ENCODE measurements at regions not wholly inside any gene's neighbourhood (a gene's known extent, or its start where the extent isn't known, plus 50 kb on each side); places are given as distances from the start of the nearest gene placed in this dataset.

DNA sequence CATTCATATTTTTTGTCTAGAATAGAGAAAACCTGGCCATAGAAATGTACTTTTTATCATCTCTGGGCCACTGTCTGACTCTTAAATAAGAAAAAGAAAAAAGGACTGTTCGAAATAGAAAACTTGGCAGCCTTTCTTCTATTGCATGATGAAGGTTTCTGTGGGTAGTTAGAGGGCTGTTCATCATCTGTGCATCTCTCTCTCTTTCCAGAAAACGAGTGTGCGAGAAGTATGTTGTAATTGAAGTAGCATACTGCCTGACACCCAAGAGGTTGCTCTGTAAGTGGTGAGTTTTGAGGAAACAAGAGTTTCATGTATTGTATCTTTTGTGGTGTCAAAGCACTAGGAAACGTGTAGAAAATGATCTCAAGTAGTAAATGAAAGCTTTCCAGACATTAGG lies 343.2 kb upstream of the TMEM229A start:
- H3K27me3 ChIP-seq (ENCODE audit: control insufficient read depth in 1 of 2, insufficient read depth in 2 of 2, low read length in 2 of 2): no peaks in the 10 kb centered on the region

DNA sequence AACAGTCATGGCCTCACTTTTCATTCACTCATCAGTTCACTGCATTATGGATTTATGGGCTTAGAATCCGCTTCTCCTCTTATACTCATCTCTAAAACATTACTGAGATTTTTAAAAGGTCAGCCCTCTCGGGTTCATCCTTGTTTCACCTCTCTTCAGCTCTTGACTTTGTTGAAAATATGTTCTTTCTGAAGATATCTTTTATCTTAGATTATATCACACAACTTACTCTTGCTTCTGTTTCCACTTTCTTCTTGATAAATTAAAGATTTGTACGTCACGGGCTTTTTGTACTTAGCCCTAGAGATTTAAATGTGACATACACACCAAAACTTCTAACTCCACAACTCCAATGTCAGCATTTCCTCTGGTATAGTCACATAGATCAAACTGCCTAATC lies 342.5 kb upstream of the TMEM229A start:
- no TSS peak for BruUV-seq (replicated peaks)
- Histone ChIP-seq H3K27me3 (ENCODE audit: control insufficient read depth in 1 of 2, insufficient read depth in 2 of 2, low read length in 2 of 2) (no peaks in the 10 kb centered on the region), H3K9ac (ENCODE audit: insufficient read depth, low read depth, low read length) (no peak overlapping the region), H3K27ac (ENCODE audit: extremely low read length, insufficient read depth, low read length) (no peak overlapping the region), H3K9me3 (ENCODE audit: low read length) (no peaks in the 10 kb centered on the region), H3K4me1 (ENCODE audit: insufficient read depth, low read length) (no peaks in the 10 kb centered on the region), H3K79me2 (ENCODE audit: insufficient read depth, low read length) (no peaks in the 10 kb centered on the region), H4K20me1 (ENCODE audit: insufficient read depth, low read length) (no peaks in the 10 kb centered on the region), H2AFZ (ENCODE audit: low read length) (no peak overlapping the region), H3K4me3 (replicated peaks in 1 of 3; ENCODE audit: insufficient read depth in 1 of 3, low read depth in 2 of 3, low read length in 3 of 3) (no peak overlapping the region), H3K4me2 (ENCODE audit: low read depth, low read length) (no peak overlapping the region), H3K36me3 (replicated peaks in 1 of 2; ENCODE audit: control insufficient read depth in 1 of 2, insufficient read depth in 2 of 2, low read length in 2 of 2) (no peaks in the 10 kb centered on the region)
- CTCF ChIA-PET (ENCODE audit: low intra/inter-chr PET ratio, low total read pairs): no interaction called here
- TF ChIP-seq SCMH1 (CRISPR knock-in tag; IDR thresholded peaks at IDR 0.05; ENCODE audit: borderline replicate concordance) (no peak), HMG20B (CRISPR knock-in tag; conservative IDR thresholded peaks at IDR 0.05) (no peak), ZNF790 (CRISPR knock-in tag; IDR thresholded peaks at IDR 0.05; ENCODE audit: borderline replicate concordance) (no peak), MIER2 (CRISPR knock-in tag; IDR thresholded peaks at IDR 0.05) (no peak), ZSCAN20 (CRISPR knock-in tag; IDR thresholded peaks at IDR 0.05; ENCODE audit: borderline replicate concordance) (no peak), JARID2 (CRISPR knock-in tag; IDR thresholded peaks at IDR 0.05; ENCODE audit: insufficient replicate concordance) (no peak)
- no peak for ATAC-seq
- no peak for DNase-seq (ENCODE audit: low spot score)
- intact Hi-C loops (cut with micrococcal nuclease; ENCODE audit: unreplicated experiment) (no loop called here), in situ Hi-C loops (cut with HindIII; ENCODE audit: extremely low pct_ligation_motif_present, low pct_unique_long_range_greater_than_20kb) (no loop called here)
- 2% methylated on average over 4 of the region's 4 CpGs for WGBS (ENCODE audit: low lambda C conversion rate)
- POLR2A ChIA-PET: no interaction called here
- FAIRE-seq: no peak

More for the DNA sequence above, 343.2 kb upstream of the TMEM229A start:
- DNase-seq (ENCODE audit: low spot score): no peak
- Histone ChIP-seq H3K36me3 (replicated peaks in 1 of 2; ENCODE audit: control insufficient read depth in 1 of 2, insufficient read depth in 2 of 2, low read length in 2 of 2) (no peaks in the 10 kb centered on the region), H4K20me1 (ENCODE audit: insufficient read depth, low read length) (no peaks in the 10 kb centered on the region), H3K79me2 (ENCODE audit: insufficient read depth, low read length) (no peaks in the 10 kb centered on the region), H2AFZ (ENCODE audit: low read length) (no peak overlapping the region), H3K4me3 (replicated peaks in 1 of 3; ENCODE audit: insufficient read depth in 1 of 3, low read depth in 2 of 3, low read length in 3 of 3) (no peak overlapping the region), H3K4me1 (ENCODE audit: insufficient read depth, low read length) (no peaks in the 10 kb centered on the region), H3K4me2 (ENCODE audit: low read depth, low read length) (no peak overlapping the region), H3K9me3 (ENCODE audit: low read length) (no peaks in the 10 kb centered on the region), H3K9ac (ENCODE audit: insufficient read depth, low read depth, low read length) (no peak overlapping the region), H3K27ac (ENCODE audit: extremely low read length, insufficient read depth, low read length) (no peak overlapping the region)
- CTCF ChIA-PET (ENCODE audit: low intra/inter-chr PET ratio, low total read pairs): no interaction called here
- no TSS peak for BruUV-seq (replicated peaks)
- in situ Hi-C loops (cut with HindIII; ENCODE audit: extremely low pct_ligation_motif_present, low pct_unique_long_range_greater_than_20kb) (no loop called here), intact Hi-C loops (cut with micrococcal nuclease; ENCODE audit: unreplicated experiment) (no loop called here)
- under 1% methylated on average over 4 of the region's 4 CpGs for WGBS (ENCODE audit: low lambda C conversion rate)
- POLR2A ChIA-PET: no interaction called here
- TF ChIP-seq MIXL1 (CRISPR knock-in tag; IDR thresholded peaks at IDR 0.05): no peak
- TF ChIP-seq MED13 (CRISPR knock-in tag; IDR thresholded peaks at IDR 0.05): no peak
- no peak for TF ChIP-seq ZNF326 (CRISPR knock-in tag; IDR thresholded peaks at IDR 0.05; ENCODE audit: borderline replicate concordance)
- TF ChIP-seq ONECUT2 (CRISPR knock-in tag; IDR thresholded peaks at IDR 0.05): no peak
- ATAC-seq: no peak
- FAIRE-seq: no peak
